ENCODE measurements at regions not wholly inside any gene's neighbourhood (a gene's known extent, or its start where the extent isn't known, plus 50 kb on each side); places are given as distances from the start of the nearest gene placed in this dataset.

DNA sequence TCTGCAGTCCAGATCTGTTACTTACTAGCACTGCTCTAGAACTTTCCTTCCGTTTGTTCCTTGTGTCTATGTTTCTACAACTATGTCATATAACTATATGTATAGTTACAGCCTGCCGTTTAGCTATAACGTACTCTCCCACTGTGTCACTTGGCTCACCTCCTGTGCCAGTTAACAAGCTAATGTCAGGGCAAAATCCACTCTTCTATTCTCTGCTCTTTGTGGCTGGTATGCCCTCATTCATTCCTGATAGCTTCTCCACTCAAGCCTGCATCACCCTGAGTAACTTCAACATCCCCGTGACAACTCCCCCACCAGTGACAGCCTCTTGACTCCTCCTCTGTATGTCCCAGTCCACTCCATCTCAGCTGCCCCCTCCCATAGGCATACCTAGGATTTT is 229.2 kb downstream of the TJP1 start:
- Histone ChIP-seq H3K4me3 (no peak overlapping the region), H3K9me3 (no peaks in the 10 kb centered on the region), H3K27me3 (no peaks in the 10 kb centered on the region), H3K27ac (no peak overlapping the region), H3K36me3 (no peaks in the 10 kb centered on the region), H3K4me1 (no peaks in the 10 kb centered on the region)
- TF ChIP-seq POLR2A (IDR thresholded peaks at IDR 0.05) (no peak), POLR2AphosphoS5 (IDR thresholded peaks at IDR 0.05) (no peak), EP300 (IDR thresholded peaks at IDR 0.05) (no peak), CTCF (IDR thresholded peaks at IDR 0.05) (no peak)
- intact Hi-C loops (cut with DNase I; ENCODE audit: low total_unique reads): no loop called here
- no peak for DNase-seq
- 55 to 86% (median 74%) methylated on average over 4 of the region's 4 CpGs for WGBS, 5 donors

- Histone ChIP-seq H3K9me3 (no peaks in the 10 kb centered on the region), H3K27me3 (no peaks in the 10 kb centered on the region), H3K27ac (no peak overlapping the region), H3K4me3 (no peak overlapping the region), H3K4me1 (no peaks in the 10 kb centered on the region), H3K36me3 (no peaks in the 10 kb centered on the region)
- intact Hi-C loops (cut with DNase I; ENCODE audit: low total_unique reads): no loop called here
- DNase-seq: no peak
- no peak for TF ChIP-seq CTCF (IDR thresholded peaks at IDR 0.05)
- no peak for TF ChIP-seq POLR2A (IDR thresholded peaks at IDR 0.05)
- no peak for TF ChIP-seq POLR2AphosphoS5 (IDR thresholded peaks at IDR 0.05)
- TF ChIP-seq EP300 (IDR thresholded peaks at IDR 0.05): no peak
Observed at GRCh38 chr15:29590701-29591100, 231.6 kb downstream of the TJP1 start.

- intact Hi-C loops (cut with DNase I; ENCODE audit: low total_unique reads): no loop called here
- no peak overlapping the region for H3K27ac ChIP-seq
- DNase-seq: no peak
- no peak for TF ChIP-seq CTCF (IDR thresholded peaks at IDR 0.05)
- no peak for TF ChIP-seq POLR2AphosphoS5 (IDR thresholded peaks at IDR 0.05)
- TF ChIP-seq EP300 (IDR thresholded peaks at IDR 0.05): no peak
- TF ChIP-seq POLR2A (IDR thresholded peaks at IDR 0.05): no peak
- H3K36me3 ChIP-seq: no peaks in the 10 kb centered on the region
- H3K4me3 ChIP-seq: no peak overlapping the region
- no peaks in the 10 kb centered on the region for H3K9me3 ChIP-seq
- H3K4me1 ChIP-seq: no peaks in the 10 kb centered on the region
- WGBS, 5 donors: 87 to 92% (median 88%) methylated on average over 4 of the region's 4 CpGs
- H3K27me3 ChIP-seq: no peaks in the 10 kb centered on the region
Observed at GRCh38 chr15:29589975-29590374, 232.3 kb downstream of the TJP1 start.

- TF ChIP-seq POLR2A (IDR thresholded peaks at IDR 0.05) (no peak), CTCF (IDR thresholded peaks at IDR 0.05) (no peak), POLR2AphosphoS5 (IDR thresholded peaks at IDR 0.05) (no peak), EP300 (IDR thresholded peaks at IDR 0.05) (no peak)
- Histone ChIP-seq H3K4me3 (no peak overlapping the region), H3K27me3 (no peaks in the 10 kb centered on the region), H3K27ac (no peak overlapping the region), H3K9me3 (no peaks in the 10 kb centered on the region), H3K36me3 (no peaks in the 10 kb centered on the region), H3K4me1 (no peaks in the 10 kb centered on the region)
- peak in 1 of 2 donors; percentile 13 for DNase-seq
- 60 to 66% (median 62%) methylated on average over 9 of the region's 9 CpGs for WGBS, 5 donors
- intact Hi-C loops (cut with DNase I; ENCODE audit: low total_unique reads): no loop called here
Observed at GRCh38 chr15:29589416-29589815, 232.9 kb downstream of the TJP1 start.

Measured in stomach (tissue), 8 donors.